GM10248 (cell line): ENCODE measurements at regions not wholly inside any gene's neighbourhood (a gene's known extent, or its start where the extent isn't known, plus 50 kb on each side); places are given as distances from the start of the nearest gene placed in this dataset.

Source experiments
- CTCF ChIA-PET: fragments of 300-600 bp; sonication (Branson Sonifier 250); formaldehyde crosslinking; extraction: SDS; loops from one replicate; lab custom pipeline; 2021; ENCODE audit warnings: antibody characterized with exemption; lab: Yijun Ruan, JAX
- POLR2A ChIA-PET: fragments of 350-650 bp; sonication (Branson Sonifier 250); formaldehyde crosslinking; extraction: SDS; loops from one replicate; lab custom pipeline; 2020; ENCODE audit warnings: antibody characterized with exemption; lab: Yijun Ruan, JAX
- DNase-seq: peaks from one replicate; pipeline ENCODE4 v3.0.0; 2012; ENCODE audit errors: extremely low spot score
- CTCF ChIP-seq: IDR thresholded peaks from 2 replicates; pipeline ENCODE4 v1.5.1; 2012; ENCODE audit warnings: mild to moderate bottlenecking, low read depth; ENCODE audit errors: extremely low read depth, missing control alignments, control extremely low read depth

GRCh38 chr6:105489216-105489530 lies 86.3 kb upstream of the PREP start:
- no peak for TF ChIP-seq CTCF
- CTCF ChIA-PET = interaction anchor here (1.5 to 3.8 kb wide), 2 partner anchors 12 to 734 kb away, joined by 3 to 13 read pairs; no protein-coding TSS in a partner anchor
- POLR2A ChIA-PET = no interaction called here

GRCh38 chr6:105488516-105489215 lies 85.8 kb upstream of the PREP start:
- POLR2A ChIA-PET = no interaction called here
- no peak for DNase-seq
- CTCF ChIA-PET = interaction anchor here (0.8 to 3.8 kb wide), 4 partner anchors 8 to 735 kb away, joined by 3 to 13 read pairs (median 3); no protein-coding TSS in a partner anchor
- no peak for TF ChIP-seq CTCF

More at GRCh38 chr6:105489216-105489530, 86.3 kb upstream of the PREP start:
- no peak for DNase-seq

- CTCF ChIA-PET = interaction anchor here (1.5 to 3.8 kb wide), 2 partner anchors 9 to 736 kb away, joined by 3 to 13 read pairs; no protein-coding TSS in a partner anchor
- POLR2A ChIA-PET = no interaction called here
- no peak for DNase-seq
- no peak for TF ChIP-seq CTCF
These were observed 84.3 kb upstream of the PREP start for GRCh38 chr6:105487040-105487790.

GRCh38 chr6:105485456-105485855 lies 82.6 kb upstream of the PREP start:
- TF ChIP-seq CTCF = no peak
- POLR2A ChIA-PET = no interaction called here
- CTCF ChIA-PET = interaction anchor here (0.7 to 2.6 kb wide), 13 partner anchors 10 to 854 kb away, joined by 3 to 9 read pairs (median 4); no protein-coding TSS in a partner anchor
- DNase-seq = no peak

- ChIA-PET POLR2A (interaction anchor here (0.7 kb wide), 1 partner anchor 8 kb away, joined by 3 read pairs; no protein-coding TSS in a partner anchor), CTCF (interaction anchor here (0.6 to 2.6 kb wide), 24 partner anchors 11 to 855 kb away, joined by 3 to 9 read pairs (median 3); no protein-coding TSS in a partner anchor)
- peak; percentile 22 for DNase-seq
- peak; percentile 65 for TF ChIP-seq CTCF
These were observed 81.6 kb upstream of the PREP start for GRCh38 chr6:105484238-105485161.

- ChIA-PET POLR2A (interaction anchor here (0.7 kb wide), 1 partner anchor 9 kb away, joined by 3 read pairs; no protein-coding TSS in a partner anchor), CTCF (interaction anchor here (0.6 to 3.4 kb wide), 15 partner anchors 9 to 740 kb away, joined by 3 to 12 read pairs (median 4); no protein-coding TSS in a partner anchor)
- no peak for DNase-seq
- no peak for TF ChIP-seq CTCF
These were observed 80.6 kb upstream of the PREP start for GRCh38 chr6:105483492-105483891.
